Neural crest cell (in vitro differentiated cells): ENCODE measurements at regions not wholly inside any gene's neighbourhood (a gene's known extent, or its start where the extent isn't known, plus 50 kb on each side); places are given as distances from the start of the nearest gene placed in this dataset.

Experiments
- DNase-seq: peaks from one replicate; pipeline ENCODE4 v3.0.0; 2021; ENCODE audit warnings: low read depth, mixed read lengths, low spot score
- H3K27ac Mint-ChIP-seq: one replicate; pipeline ENCODE4 v1.8.0; 2021; ENCODE audit warnings: mild to moderate bottlenecking, mixed read lengths; ENCODE audit not compliant: unreplicated experiment
- H3K27me3 Mint-ChIP-seq: 2 replicates; pipeline ENCODE4 v1.8.0; 2021; ENCODE audit warnings: low read depth, mild to moderate bottlenecking, mixed read lengths
- H3K36me3 Mint-ChIP-seq: 2 replicates; pipeline ENCODE4 v1.8.0; 2021; ENCODE audit warnings: low read depth, mild to moderate bottlenecking, mixed read lengths
- H3K4me1 Mint-ChIP-seq: 2 replicates; pipeline ENCODE4 v1.8.0; 2021; ENCODE audit warnings: mixed read lengths
- H3K4me3 Mint-ChIP-seq: one replicate; pipeline ENCODE4 v1.8.0; 2021; ENCODE audit warnings: mild to moderate bottlenecking, mixed read lengths
- H3K9me3 Mint-ChIP-seq: 2 replicates; pipeline ENCODE4 v1.8.0; 2021; ENCODE audit warnings: mixed read lengths
- CTCF ChIP-seq: fragments of 200-600 bp; sonication (generic); conservative IDR thresholded peaks from 2 replicates; pipeline ENCODE4 v1.5.0; 2021; ENCODE audit warnings: antibody characterized with exemption, mild to moderate bottlenecking

- Mint-ChIP-seq H3K36me3 (no peaks in the 10 kb centered on the region), H3K9me3 (peaks cover 2% of the 10 kb centered on the region), H3K4me3 (no peak overlapping the region), H3K27me3 (no peaks in the 10 kb centered on the region), H3K4me1 (peaks cover 5% of the 10 kb centered on the region), H3K27ac (no peak overlapping the region)
- DNase-seq, result no peak
- TF ChIP-seq CTCF, result no peak
Measured at GRCh38 chr10:29836396-29836795, 201.6 kb upstream of the SVIL start.

DNA sequence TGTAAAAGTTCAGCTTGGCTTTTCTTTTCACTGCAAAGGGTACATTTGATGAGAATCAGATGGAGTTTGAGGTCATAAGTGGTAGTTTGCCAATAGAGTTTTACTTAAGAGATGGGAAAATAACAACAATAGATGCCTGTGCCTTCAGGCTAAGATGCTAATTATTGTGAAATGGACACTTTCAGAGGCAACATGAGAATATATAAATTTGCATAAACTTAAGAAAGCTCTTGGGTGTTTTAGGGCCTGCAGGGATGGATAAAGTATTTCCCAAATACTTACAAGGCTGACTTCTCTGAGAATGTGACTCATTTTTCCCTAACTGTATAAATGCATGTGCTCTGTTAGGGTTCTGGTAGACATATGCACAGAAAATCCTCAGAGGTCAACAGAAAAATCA is 200.3 kb upstream of the SVIL start:
- H3K36me3 Mint-ChIP-seq, result no peaks in the 10 kb centered on the region
- H3K9me3 Mint-ChIP-seq, result peaks cover 2% of the 10 kb centered on the region
- H3K27ac Mint-ChIP-seq, result no peak overlapping the region
- H3K4me3 Mint-ChIP-seq, result no peak overlapping the region
- H3K27me3 Mint-ChIP-seq, result no peaks in the 10 kb centered on the region
- H3K4me1 Mint-ChIP-seq, result peaks cover 5% of the 10 kb centered on the region
- TF ChIP-seq CTCF, result no peak
- no peak for DNase-seq

GRCh38 chr10:29830531-29831512 is 196.1 kb upstream of the SVIL start:
- Mint-ChIP-seq H3K4me1 (no peaks in the 10 kb centered on the region), H3K27me3 (no peaks in the 10 kb centered on the region), H3K36me3 (peaks cover 2% of the 10 kb centered on the region), H3K9me3 (peaks cover 8% of the 10 kb centered on the region), H3K4me3 (no peak overlapping the region), H3K27ac (no peak overlapping the region)
- no peak for DNase-seq
- TF ChIP-seq CTCF, result no peak

DNA sequence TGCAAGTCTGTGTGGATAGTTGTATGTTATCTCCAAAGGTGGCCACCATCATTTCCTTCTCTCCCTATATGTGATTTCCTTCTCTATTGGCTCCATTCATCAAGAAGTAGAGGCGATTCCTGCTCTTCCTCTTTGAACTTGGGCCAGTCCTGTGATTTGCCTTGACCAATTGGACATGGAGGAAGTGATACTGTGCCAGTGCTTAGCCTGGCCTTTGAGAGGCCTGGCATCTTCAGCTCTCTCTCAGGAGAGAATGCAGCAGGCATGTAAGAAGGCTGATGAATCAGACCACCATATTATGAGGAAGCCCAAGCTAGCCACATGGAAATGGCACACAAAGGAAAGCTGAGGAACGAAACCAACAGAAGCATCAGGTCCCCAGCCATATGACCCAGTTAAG is 195.0 kb upstream of the SVIL start:
- no peak overlapping the region for H3K27ac Mint-ChIP-seq
- H3K4me1 Mint-ChIP-seq, result no peaks in the 10 kb centered on the region
- no peak for TF ChIP-seq CTCF
- peaks cover 8% of the 10 kb centered on the region for H3K9me3 Mint-ChIP-seq
- DNase-seq, result no peak
- H3K36me3 Mint-ChIP-seq, result peaks cover 2% of the 10 kb centered on the region
- H3K4me3 Mint-ChIP-seq, result no peak overlapping the region
- H3K27me3 Mint-ChIP-seq, result no peaks in the 10 kb centered on the region

GRCh38 chr10:29828956-29829355 is 194.2 kb upstream of the SVIL start:
- TF ChIP-seq CTCF, result no peak
- H3K9me3 Mint-ChIP-seq, result peaks cover 8% of the 10 kb centered on the region
- no peaks in the 10 kb centered on the region for H3K27me3 Mint-ChIP-seq
- H3K27ac Mint-ChIP-seq, result no peak overlapping the region
- no peaks in the 10 kb centered on the region for H3K4me1 Mint-ChIP-seq
- no peak for DNase-seq
- peaks cover 2% of the 10 kb centered on the region for H3K36me3 Mint-ChIP-seq
- no peak overlapping the region for H3K4me3 Mint-ChIP-seq
